Endothelial cell of umbilical vein (primary cell): ENCODE measurements at regions not wholly inside any gene's neighbourhood (a gene's known extent, or its start where the extent isn't known, plus 50 kb on each side); places are given as distances from the start of the nearest gene placed in this dataset.

ENCODE experiments used
- BruUV-seq: library from RNA; stranded (reverse); fragments of 400-500 nt; replicated peaks from 2 replicates; lab custom pipeline; 2021; lab: Mats Ljungman, UMichigan
- CTCF ChIA-PET: fragments of 300-600, 350-600 bp; sonication (Branson Sonifier 250); formaldehyde crosslinking; loops from one replicate; lab custom pipeline; 2021; ENCODE audit warnings: antibody characterized with exemption, inconsistent platforms; lab: Charles Lee
- POLR2A ChIA-PET: fragments of 300-600, 350-600 bp; sonication (Branson Sonifier 250); formaldehyde crosslinking; loops from one replicate; lab custom pipeline; 2021; ENCODE audit warnings: antibody characterized with exemption, inconsistent platforms; lab: Charles Lee
- DNase-seq: peaks from one replicate; pipeline ENCODE4 v3.0.0-alpha.2; 2011; ENCODE audit warnings: low read depth, low spot score
- FAIRE-seq: peaks from 2 replicates; lab custom pipeline; 2011; peaks lifted over from hg19 to GRCh38; lab: Jason Lieb, UNC
- H2AFZ ChIP-seq: 2 replicates; pipeline ENCODE4 v1.6.0; 2012; ENCODE audit warnings: low read depth, low read length, control low read depth, inconsistent platforms
- H3K27ac ChIP-seq: 2 replicates; pipeline ENCODE4 v1.5.1; 2011; ENCODE audit warnings: low read depth, mild to moderate bottlenecking, control low read depth, low read length, moderate library complexity; ENCODE audit not compliant: insufficient read depth
- H3K27me3 ChIP-seq, 2 experiments: 2 replicates each; pipeline versions ENCODE4 v1.6.0 to v1.6.1; 2011; ENCODE audit warnings: low read length in 2 of 2, mixed read lengths in 1 of 2; ENCODE audit not compliant: control insufficient read depth in 2 of 2, insufficient read depth in 2 of 2
- H3K36me3 ChIP-seq, 2 experiments: 2 replicates in 1 of 2; 3 replicates in 1 of 2; pipeline ENCODE4 v1.5.1; 2011; ENCODE audit warnings: low read length in 2 of 2, mild to moderate bottlenecking in 1 of 2, moderate library complexity in 1 of 2; ENCODE audit not compliant: control insufficient read depth in 2 of 2, insufficient read depth in 2 of 2; ENCODE audit errors: extremely low read depth in 1 of 2
- H3K4me1 ChIP-seq: 3 replicates; pipeline ENCODE4 v1.5.1; 2011; ENCODE audit warnings: mild to moderate bottlenecking, low read length; ENCODE audit not compliant: control insufficient read depth, insufficient read depth; ENCODE audit errors: extremely low read depth
- H3K4me2 ChIP-seq: 2 replicates; pipeline ENCODE4 v1.6.1; 2011; ENCODE audit warnings: low read length, control low read depth, mixed read lengths; ENCODE audit not compliant: insufficient read depth
- H3K4me3 ChIP-seq, 3 experiments: fragments of 200-600 bp in 1 of 3; sonication (generic), shearing (Covaris generic) in 1 of 3; replicated peaks in 1 of 3; 2 replicates each; pipeline ENCODE4 v1.5.1; 2011 to 2016; ENCODE audit warnings: control low read depth in 3 of 3, low read length in 3 of 3, mild to moderate bottlenecking in 2 of 3, inconsistent platforms in 1 of 3, low read depth in 1 of 3, moderate library complexity in 1 of 3; ENCODE audit not compliant: insufficient read depth in 1 of 3
- H3K79me2 ChIP-seq: 2 replicates; pipeline ENCODE4 v1.6.0; 2012; ENCODE audit warnings: low read length, inconsistent platforms; ENCODE audit not compliant: control insufficient read depth, insufficient read depth
- H3K9ac ChIP-seq: replicated peaks from 2 replicates; pipeline ENCODE3; 2011; ENCODE audit warnings: low read length, control low read depth; ENCODE audit not compliant: insufficient read depth; ENCODE audit errors: extremely low read depth
- H3K9me1 ChIP-seq: replicated peaks from 3 replicates; pipeline ENCODE4 v1.6.0; 2011; ENCODE audit warnings: mild to moderate bottlenecking, low read length; ENCODE audit not compliant: control insufficient read depth, insufficient read depth; ENCODE audit errors: extremely low read depth
- H3K9me3 ChIP-seq: replicated peaks from 2 replicates; pipeline ENCODE4 v1.5.1; 2012; ENCODE audit warnings: low read length, inconsistent platforms; ENCODE audit not compliant: control insufficient read depth, insufficient read depth
- H4K20me1 ChIP-seq: replicated peaks from 2 replicates; pipeline ENCODE3; 2011; ENCODE audit warnings: mild to moderate bottlenecking, low read length; ENCODE audit not compliant: control insufficient read depth, insufficient read depth; ENCODE audit errors: extremely low read depth
- CTCF ChIP-seq, 2 donors: IDR thresholded peaks; 1 replicate in 1 of 2; 2 replicates in 1 of 2; pipeline ENCODE4 v1.5.1; 2011; ENCODE audit warnings: low read length in 2 of 2, mild to moderate bottlenecking in 2 of 2, moderate library complexity in 2 of 2, control low read depth in 1 of 2, inconsistent platforms in 1 of 2, low read depth in 1 of 2; ENCODE audit not compliant: insufficient read depth in 1 of 2; ENCODE audit errors: extremely low read depth in 1 of 2
- EZH2 ChIP-seq: IDR thresholded peaks from 2 replicates; pipeline ENCODE4 v1.6.1; 2012; ENCODE audit warnings: borderline replicate concordance, low read depth, mild to moderate bottlenecking, moderate library complexity, low read length, inconsistent platforms; ENCODE audit not compliant: severe bottlenecking
- FOS ChIP-seq: IDR thresholded peaks from 2 replicates; pipeline ENCODE4 v1.6.1; 2011; ENCODE audit warnings: mild to moderate bottlenecking, low read length, moderate library complexity, borderline replicate concordance; ENCODE audit not compliant: insufficient read depth
- GATA2 ChIP-seq: IDR thresholded peaks from 2 replicates; pipeline ENCODE4 v1.7.0; 2011; ENCODE audit warnings: low read depth, mild to moderate bottlenecking, moderate library complexity, mixed read lengths, low read length; ENCODE audit not compliant: insufficient read length, insufficient read depth
- JUN ChIP-seq: IDR thresholded peaks from 2 replicates; pipeline ENCODE4 v1.6.1; 2011; ENCODE audit warnings: borderline replicate concordance, low read depth; ENCODE audit not compliant: insufficient read length, insufficient read depth
- MAX ChIP-seq: IDR thresholded peaks from 2 replicates; pipeline ENCODE4 v1.6.1; 2011; ENCODE audit not compliant: insufficient read depth, insufficient read length
- MYC ChIP-seq: IDR thresholded peaks from one replicate; pipeline ENCODE4 v1.6.1; 2011; ENCODE audit warnings: mild to moderate bottlenecking, low read depth, low read length
- POLR2A ChIP-seq: IDR thresholded peaks from 2 replicates; pipeline ENCODE4 v1.6.1; 2012; ENCODE audit warnings: low read depth, mild to moderate bottlenecking, control low read depth, low read length
- POLR2AphosphoS5 ChIP-seq: IDR thresholded peaks from 2 replicates; pipeline ENCODE4 v1.6.1; 2012; ENCODE audit warnings: low read depth, mild to moderate bottlenecking, control low read depth, low read length, moderate library complexity; ENCODE audit not compliant: insufficient read depth
- dilution Hi-C: fragments of 300-500 bp; cut with MboI; formaldehyde crosslinking; loops from one replicate; pipeline ENCODE4 v1.15.0; 2019; ENCODE audit warnings: low sequenced_read_pairs; ENCODE audit not compliant: extremely low pct_ligation_motif_present
- intact Hi-C: fragments of 100-400 bp; cut with micrococcal nuclease; formaldehyde crosslinking; loops from one replicate; pipeline ENCODE4 v1.10.0; 2022

DNA sequence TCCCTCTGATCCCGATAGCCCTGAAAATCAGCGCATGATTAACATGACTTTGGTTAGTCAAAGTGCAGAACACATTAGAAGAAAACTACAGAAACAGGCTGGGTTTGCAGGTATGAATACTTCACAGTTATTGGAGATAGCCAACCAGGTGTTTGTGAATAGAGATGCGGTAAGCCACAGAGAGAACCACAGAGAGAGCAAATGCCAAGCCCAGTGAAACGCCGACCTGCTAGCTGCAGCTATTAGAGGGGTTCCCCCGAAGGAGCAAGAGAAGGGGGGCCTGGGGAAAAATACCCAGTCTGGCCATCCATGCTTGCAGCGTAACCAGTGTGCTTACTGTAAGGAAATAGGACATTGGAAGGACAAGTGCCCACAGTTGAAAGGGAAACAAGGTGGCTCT lies 523.9 kb upstream of the CNTN3 start:
- Histone ChIP-seq H3K27ac (no peak overlapping the region), H3K9ac (no peak overlapping the region), H2AFZ (no peak overlapping the region), H3K4me3 (no peak overlapping the region), H3K36me3 (no peaks in the 10 kb centered on the region), H3K4me1 (no peaks in the 10 kb centered on the region), H3K27me3 (no peaks in the 10 kb centered on the region), H3K9me1 (no peaks in the 10 kb centered on the region), H4K20me1 (no peaks in the 10 kb centered on the region), H3K79me2 (no peaks in the 10 kb centered on the region), H3K9me3 (no peaks in the 10 kb centered on the region), H3K4me2 (no peak overlapping the region)
- TF ChIP-seq MAX, result no peak
- no peak for TF ChIP-seq CTCF (IDR thresholded peaks at IDR 0.05; ENCODE audit: extremely low read depth in 1 of 2, insufficient read depth in 1 of 2, low read depth in 1 of 2, low read length in 2 of 2)
- TF ChIP-seq EZH2, result no peak
- no peak for TF ChIP-seq POLR2AphosphoS5
- TF ChIP-seq POLR2A, result no peak
- no peak for TF ChIP-seq FOS
- TF ChIP-seq GATA2, result no peak
- no peak for TF ChIP-seq JUN
- no peak for TF ChIP-seq MYC
- DNase-seq, result no peak
- intact Hi-C loops (no loop called here), dilution Hi-C loops (no loop called here)
- ChIA-PET POLR2A (no interaction called here), CTCF (no interaction called here)
- FAIRE-seq, result no peak
- no TSS peak for BruUV-seq
